ENCODE measurements at regions not wholly inside any gene's neighbourhood (a gene's known extent, or its start where the extent isn't known, plus 50 kb on each side); places are given as distances from the start of the nearest gene placed in this dataset.

DNA sequence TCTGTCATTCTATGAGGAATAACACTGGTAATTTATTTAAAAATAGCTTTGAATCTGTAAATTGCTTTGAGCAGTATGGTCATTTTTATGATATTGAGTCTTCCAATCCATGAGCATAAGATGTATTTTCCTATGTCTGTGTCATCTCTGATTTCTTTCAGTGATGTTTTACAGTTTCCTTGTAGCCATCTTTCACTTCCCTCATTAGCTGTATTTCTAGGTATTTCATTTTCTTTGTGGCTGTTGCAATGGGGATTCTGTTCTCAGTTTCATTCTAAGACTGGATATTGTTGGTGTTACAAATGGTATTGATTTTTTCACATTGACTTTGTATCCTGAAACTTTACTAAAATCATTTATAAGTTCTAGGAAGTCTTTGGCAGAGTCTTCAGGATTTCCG, 116.2 kb downstream of the DDX3Y start:
- intact Hi-C loops (cut with micrococcal nuclease; ENCODE audit: unreplicated experiment): no loop called here
- Histone ChIP-seq H3K9ac (ENCODE audit: insufficient read depth, low read depth, low read length) (no peak overlapping the region), H3K4me1 (ENCODE audit: insufficient read depth, low read length) (no peaks in the 10 kb centered on the region), H2AFZ (ENCODE audit: low read length) (no peak overlapping the region), H4K20me1 (ENCODE audit: insufficient read depth, low read length) (no peaks in the 10 kb centered on the region), H3K9me3 (ENCODE audit: low read length) (no peaks in the 10 kb centered on the region), H3K27me3 (ENCODE audit: control insufficient read depth in 1 of 2, insufficient read depth in 2 of 2, low read length in 2 of 2) (no peaks in the 10 kb centered on the region), H3K27ac (ENCODE audit: extremely low read length, insufficient read depth, low read length) (no peak overlapping the region), H3K79me2 (ENCODE audit: insufficient read depth, low read length) (no peaks in the 10 kb centered on the region), H3K4me2 (ENCODE audit: low read depth, low read length) (no peak overlapping the region), H3K36me3 (replicated peaks in 1 of 2; ENCODE audit: control insufficient read depth in 1 of 2, insufficient read depth in 2 of 2, low read length in 2 of 2) (no peaks in the 10 kb centered on the region), H3K4me3 (replicated peaks in 1 of 3; ENCODE audit: insufficient read depth in 1 of 3, low read depth in 2 of 3, low read length in 3 of 3) (no peak overlapping the region)
- 0% methylated on average over 1 of the region's 1 CpG for WGBS (ENCODE audit: low lambda C conversion rate)
- DNase-seq (ENCODE audit: low spot score) (no peak), ATAC-seq (no peak), FAIRE-seq (no peak)
- in situ Hi-C loops (cut with HindIII; ENCODE audit: extremely low pct_ligation_motif_present, low pct_unique_long_range_greater_than_20kb): no loop called here
- no peak for TF ChIP-seq ZNF18 (CRISPR knock-in tag; IDR thresholded peaks at IDR 0.05; ENCODE audit: insufficient replicate concordance)
- TF ChIP-seq ZNF749 (CRISPR knock-in tag; IDR thresholded peaks at IDR 0.05; ENCODE audit: borderline replicate concordance): no peak
- TF ChIP-seq ZFP36L2 (CRISPR knock-in tag; IDR thresholded peaks at IDR 0.05): no peak
- TF ChIP-seq, protein P1, sequence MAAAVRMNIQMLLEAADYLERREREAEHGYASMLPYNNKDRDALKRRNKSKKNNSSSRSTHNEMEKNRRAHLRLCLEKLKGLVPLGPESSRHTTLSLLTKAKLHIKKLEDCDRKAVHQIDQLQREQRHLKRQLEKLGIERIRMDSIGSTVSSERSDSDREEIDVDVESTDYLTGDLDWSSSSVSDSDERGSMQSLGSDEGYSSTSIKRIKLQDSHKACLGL (CRISPR knock-in tag; IDR thresholded peaks at IDR 0.05): no peak
- TF ChIP-seq FUBP1 (CRISPR knock-in tag; IDR thresholded peaks at IDR 0.05; ENCODE audit: borderline replicate concordance): no peak
- no peak for TF ChIP-seq PAX8 (CRISPR knock-in tag; IDR thresholded peaks at IDR 0.05; ENCODE audit: borderline replicate concordance)
- no peak for TF ChIP-seq TBL1XR1 (IDR thresholded peaks at IDR 0.05; ENCODE audit: borderline replicate concordance, low read length, partially characterized antibody)
- TF ChIP-seq ZNF326 (CRISPR knock-in tag; IDR thresholded peaks at IDR 0.05; ENCODE audit: borderline replicate concordance): no peak
- no peak for TF ChIP-seq ZNF382 (CRISPR knock-in tag; IDR thresholded peaks at IDR 0.05; ENCODE audit: borderline replicate concordance)
- no peak for TF ChIP-seq EEA1 (CRISPR knock-in tag; IDR thresholded peaks at IDR 0.05; ENCODE audit: borderline replicate concordance)
- TF ChIP-seq NR2C2 (CRISPR knock-in tag; IDR thresholded peaks at IDR 0.05; ENCODE audit: borderline replicate concordance): no peak
- no peak for TF ChIP-seq ZNF652 (CRISPR knock-in tag; IDR thresholded peaks at IDR 0.05; ENCODE audit: borderline replicate concordance, low read depth)
- TF ChIP-seq ZNF317 (CRISPR knock-in tag; IDR thresholded peaks at IDR 0.05): no peak
- TF ChIP-seq, protein P2, sequence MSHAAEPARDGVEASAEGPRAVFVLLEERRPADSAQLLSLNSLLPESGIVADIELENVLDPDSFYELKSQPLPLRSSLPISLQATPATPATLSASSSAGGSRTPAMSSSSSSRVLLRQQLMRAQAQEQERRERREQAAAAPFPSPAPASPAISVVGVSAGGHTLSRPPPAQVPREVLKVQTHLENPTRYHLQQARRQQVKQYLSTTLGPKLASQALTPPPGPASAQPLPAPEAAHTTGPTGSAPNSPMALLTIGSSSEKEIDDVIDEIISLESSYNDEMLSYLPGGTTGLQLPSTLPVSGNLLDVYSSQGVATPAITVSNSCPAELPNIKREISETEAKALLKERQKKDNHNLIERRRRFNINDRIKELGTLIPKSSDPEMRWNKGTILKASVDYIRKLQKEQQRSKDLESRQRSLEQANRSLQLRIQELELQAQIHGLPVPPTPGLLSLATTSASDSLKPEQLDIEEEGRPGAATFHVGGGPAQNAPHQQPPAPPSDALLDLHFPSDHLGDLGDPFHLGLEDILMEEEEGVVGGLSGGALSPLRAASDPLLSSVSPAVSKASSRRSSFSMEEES (CRISPR knock-in tag; IDR thresholded peaks at IDR 0.05): no peak
- BruUV-seq (replicated peaks): no TSS peak
- CTCF ChIA-PET (ENCODE audit: low intra/inter-chr PET ratio, low total read pairs): no interaction called here
- POLR2A ChIA-PET: no interaction called here
